Neural progenitor cell (in vitro differentiated cells): ENCODE measurements at regions not wholly inside any gene's neighbourhood (a gene's known extent, or its start where the extent isn't known, plus 50 kb on each side); places are given as distances from the start of the nearest gene placed in this dataset.

Experiments used
- DNase-seq: peaks from one replicate; pipeline ENCODE4 v3.0.0-alpha.2; 2016; ENCODE audit warnings: low spot score
- H2AFZ ChIP-seq: fragments of 200-600 bp; sonication (generic); replicated peaks from 2 replicates; pipeline ENCODE4 v1.6.1; 2016; ENCODE audit warnings: antibody characterized with exemption
- H3F3A ChIP-seq: fragments of 200-600 bp; sonication (generic); 2 replicates; pipeline ENCODE4 v1.6.1; 2016; ENCODE audit warnings: antibody characterized with exemption, low read depth
- H3K27ac ChIP-seq: fragments of 200-600 bp; sonication (generic); 2 replicates; pipeline ENCODE4 v1.5.1; 2016; ENCODE audit warnings: mild to moderate bottlenecking
- H3K27me3 ChIP-seq: fragments of 200-600 bp; sonication (generic); 2 replicates; pipeline ENCODE4 v1.6.1; 2016; ENCODE audit warnings: mild to moderate bottlenecking, moderate library complexity
- H3K36me3 ChIP-seq: fragments of 200-600 bp; sonication (generic); 2 replicates; pipeline ENCODE4 v1.5.1; 2016
- H3K4me1 ChIP-seq: fragments of 200-600 bp; sonication (generic); 2 replicates; pipeline ENCODE4 v1.6.1; 2016; ENCODE audit warnings: mixed run types
- H3K4me2 ChIP-seq: fragments of 200-600 bp; sonication (generic); 2 replicates; pipeline ENCODE4 v1.6.1; 2016
- H3K4me3 ChIP-seq: fragments of 200-600 bp; sonication (generic); 2 replicates; pipeline ENCODE4 v1.5.1; 2016
- H3K79me2 ChIP-seq: fragments of 200-600 bp; sonication (generic); 2 replicates; pipeline ENCODE4 v1.6.1; 2016; ENCODE audit warnings: low read depth
- H3K9ac ChIP-seq: fragments of 200-600 bp; sonication (generic); 2 replicates; pipeline ENCODE4 v1.6.1; 2016
- H3K9me3 ChIP-seq: fragments of 200-600 bp; sonication (generic); 2 replicates; pipeline ENCODE4 v1.5.1; 2016; ENCODE audit warnings: low read depth
- H4K20me1 ChIP-seq: fragments of 200-600 bp; sonication (generic); 2 replicates; pipeline ENCODE4 v1.6.1; 2016; ENCODE audit warnings: low read depth
- H3K27ac Mint-ChIP-seq: 3 replicates; pipeline ENCODE4 v1.8.0; 2021; ENCODE audit warnings: mixed read lengths
- H3K27me3 Mint-ChIP-seq: 2 replicates; pipeline ENCODE4 v1.8.0; 2022; ENCODE audit warnings: low read depth, mild to moderate bottlenecking, inconsistent platforms, moderate library complexity, mixed read lengths; ENCODE audit not compliant: insufficient read depth
- H3K36me3 Mint-ChIP-seq: 3 replicates; pipeline ENCODE4 v1.8.0; 2021; ENCODE audit warnings: mixed read lengths
- H3K4me1 Mint-ChIP-seq: 3 replicates; pipeline ENCODE4 v1.8.0; 2021; ENCODE audit warnings: mixed read lengths
- H3K4me3 Mint-ChIP-seq: 3 replicates; pipeline ENCODE4 v1.8.0; 2021; ENCODE audit warnings: mild to moderate bottlenecking, moderate library complexity, mixed read lengths
- H3K9me3 Mint-ChIP-seq: 3 replicates; pipeline ENCODE4 v1.8.0; 2020; ENCODE audit warnings: mixed read lengths
- EZH2 ChIP-seq: fragments of 200-600 bp; sonication (generic); IDR thresholded peaks from 2 replicates; pipeline ENCODE4 v1.6.1; 2017; ENCODE audit warnings: antibody characterized with exemption, mild to moderate bottlenecking, moderate library complexity
- EZH2phosphoT487 ChIP-seq: fragments of 200-600 bp; sonication (generic); IDR thresholded peaks from 2 replicates; pipeline ENCODE4 v1.6.1; 2017; ENCODE audit warnings: antibody characterized with exemption
- TF ChIP-seq, protein P1 (sequence below): fragments of 200-600 bp; sonication (generic); IDR thresholded peaks from 2 replicates; pipeline ENCODE4 v1.5.1; 2017; ENCODE audit warnings: antibody characterized with exemption, mild to moderate bottlenecking

DNA sequence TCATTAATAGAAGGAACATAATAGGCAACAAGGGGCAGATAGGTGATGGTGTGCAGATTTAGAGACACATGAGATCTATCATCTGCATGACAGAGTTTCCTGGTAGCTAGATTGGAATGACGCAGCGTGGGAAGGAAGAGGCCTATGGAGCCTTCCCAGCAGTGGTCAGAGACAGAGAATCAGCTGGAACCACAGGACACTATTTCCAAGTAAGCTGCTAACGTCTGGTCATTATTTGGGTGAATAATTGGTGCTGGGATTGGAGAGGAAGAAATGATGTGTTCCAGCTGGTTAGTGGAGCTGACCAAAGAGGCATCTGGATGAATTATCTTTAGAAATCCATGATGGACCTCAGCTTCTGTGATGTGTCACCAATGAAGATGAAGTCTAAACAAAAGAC, 91.2 kb upstream of the PRR16 start:
- H3K27ac ChIP-seq = no peak overlapping the region
- Mint-ChIP-seq H3K9me3 (peaks cover 4% of the 10 kb centered on the region), H3K4me1 (no peaks in the 10 kb centered on the region), H3K36me3 (no peaks in the 10 kb centered on the region), H3K4me3 (no peak overlapping the region), H3K27me3 (no peaks in the 10 kb centered on the region), H3K27ac (no peak overlapping the region)
- no peaks in the 10 kb centered on the region for H3F3A ChIP-seq
- TF ChIP-seq, protein P1, sequence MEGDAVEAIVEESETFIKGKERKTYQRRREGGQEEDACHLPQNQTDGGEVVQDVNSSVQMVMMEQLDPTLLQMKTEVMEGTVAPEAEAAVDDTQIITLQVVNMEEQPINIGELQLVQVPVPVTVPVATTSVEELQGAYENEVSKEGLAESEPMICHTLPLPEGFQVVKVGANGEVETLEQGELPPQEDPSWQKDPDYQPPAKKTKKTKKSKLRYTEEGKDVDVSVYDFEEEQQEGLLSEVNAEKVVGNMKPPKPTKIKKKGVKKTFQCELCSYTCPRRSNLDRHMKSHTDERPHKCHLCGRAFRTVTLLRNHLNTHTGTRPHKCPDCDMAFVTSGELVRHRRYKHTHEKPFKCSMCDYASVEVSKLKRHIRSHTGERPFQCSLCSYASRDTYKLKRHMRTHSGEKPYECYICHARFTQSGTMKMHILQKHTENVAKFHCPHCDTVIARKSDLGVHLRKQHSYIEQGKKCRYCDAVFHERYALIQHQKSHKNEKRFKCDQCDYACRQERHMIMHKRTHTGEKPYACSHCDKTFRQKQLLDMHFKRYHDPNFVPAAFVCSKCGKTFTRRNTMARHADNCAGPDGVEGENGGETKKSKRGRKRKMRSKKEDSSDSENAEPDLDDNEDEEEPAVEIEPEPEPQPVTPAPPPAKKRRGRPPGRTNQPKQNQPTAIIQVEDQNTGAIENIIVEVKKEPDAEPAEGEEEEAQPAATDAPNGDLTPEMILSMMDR = no peak
- TF ChIP-seq EZH2 = no peak
- no peak for TF ChIP-seq EZH2phosphoT487
- H2AFZ ChIP-seq = no peak overlapping the region
- H3K9me3 ChIP-seq = no peaks in the 10 kb centered on the region
- DNase-seq = no peak
- no peaks in the 10 kb centered on the region for H3K4me1 ChIP-seq
- H3K79me2 ChIP-seq = no peaks in the 10 kb centered on the region
- H3K9ac ChIP-seq = no peak overlapping the region
- H3K36me3 ChIP-seq = no peaks in the 10 kb centered on the region
- H3K4me3 ChIP-seq = no peak overlapping the region
- no peaks in the 10 kb centered on the region for H3K27me3 ChIP-seq
- H4K20me1 ChIP-seq = no peaks in the 10 kb centered on the region
- no peak overlapping the region for H3K4me2 ChIP-seq

DNA sequence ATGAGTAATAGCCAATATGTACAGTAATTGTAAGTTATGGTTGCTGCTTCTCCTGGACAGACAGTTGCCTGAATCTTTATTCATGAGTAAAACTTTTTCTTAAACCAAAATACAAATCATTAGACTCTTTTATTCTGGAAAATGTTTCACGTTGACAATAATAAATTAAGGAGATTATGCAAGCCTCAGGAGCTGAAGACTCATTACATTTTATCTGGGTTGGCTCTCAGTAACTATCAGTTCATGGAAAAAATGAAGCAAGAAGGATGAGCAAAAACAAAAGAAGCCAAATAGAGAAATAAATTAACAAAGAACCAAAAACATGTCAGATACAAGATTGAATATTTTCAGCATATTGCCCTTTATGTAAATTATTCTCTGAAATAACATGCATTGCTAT, 88.9 kb upstream of the PRR16 start:
- H3K9ac ChIP-seq = no peak overlapping the region
- no peaks in the 10 kb centered on the region for H3K9me3 ChIP-seq
- no peak overlapping the region for H3K4me3 ChIP-seq
- H3F3A ChIP-seq = no peaks in the 10 kb centered on the region
- no peak overlapping the region for H3K4me2 ChIP-seq
- H3K9me3 Mint-ChIP-seq = peaks cover 14% of the 10 kb centered on the region
- no peaks in the 10 kb centered on the region for H3K27me3 Mint-ChIP-seq
- DNase-seq = no peak
- TF ChIP-seq EZH2phosphoT487 (no peak), EZH2 (no peak)
- TF ChIP-seq, protein P1 = no peak
- no peak overlapping the region for H2AFZ ChIP-seq
- no peaks in the 10 kb centered on the region for H3K36me3 ChIP-seq
- no peaks in the 10 kb centered on the region for H3K27me3 ChIP-seq
- no peaks in the 10 kb centered on the region for H3K36me3 Mint-ChIP-seq
- H3K4me1 Mint-ChIP-seq = no peaks in the 10 kb centered on the region
- no peaks in the 10 kb centered on the region for H3K79me2 ChIP-seq
- no peak overlapping the region for H3K27ac ChIP-seq
- H3K4me3 Mint-ChIP-seq = no peak overlapping the region
- H3K4me1 ChIP-seq = no peaks in the 10 kb centered on the region
- no peak overlapping the region for H3K27ac Mint-ChIP-seq
- no peaks in the 10 kb centered on the region for H4K20me1 ChIP-seq

DNA sequence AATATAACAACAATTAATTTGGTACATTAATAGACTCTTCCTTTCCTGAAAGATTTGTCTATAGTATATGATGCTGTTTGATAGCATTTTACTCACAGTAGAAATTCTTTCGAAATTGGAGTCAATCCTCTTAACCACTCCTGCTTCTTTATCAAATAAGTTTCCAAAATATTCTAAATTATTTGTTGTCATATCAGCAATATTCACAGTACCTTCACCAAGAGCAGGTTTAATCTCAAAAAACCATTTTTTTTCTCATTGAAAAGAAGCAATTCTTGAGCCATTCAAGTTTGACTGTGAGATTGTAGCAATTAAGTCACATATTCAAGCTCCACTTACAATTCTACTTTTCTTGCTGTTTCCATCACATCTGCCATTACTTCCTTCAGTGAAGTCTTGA, 83.5 kb upstream of the PRR16 start:
- Histone ChIP-seq H3K79me2 (no peaks in the 10 kb centered on the region), H3K4me2 (no peak overlapping the region), H3K4me3 (no peak overlapping the region), H3K9me3 (no peaks in the 10 kb centered on the region), H4K20me1 (no peaks in the 10 kb centered on the region), H3K4me1 (no peaks in the 10 kb centered on the region), H3K27me3 (no peaks in the 10 kb centered on the region), H3F3A (no peaks in the 10 kb centered on the region), H3K27ac (no peak overlapping the region), H2AFZ (no peak overlapping the region), H3K36me3 (no peaks in the 10 kb centered on the region), H3K9ac (no peak overlapping the region)
- DNase-seq = no peak
- Mint-ChIP-seq H3K36me3 (no peaks in the 10 kb centered on the region), H3K4me3 (no peak overlapping the region), H3K4me1 (no peaks in the 10 kb centered on the region), H3K27ac (no peak overlapping the region), H3K27me3 (no peaks in the 10 kb centered on the region), H3K9me3 (peaks cover 14% of the 10 kb centered on the region)
- TF ChIP-seq, protein P1 = no peak
- TF ChIP-seq EZH2 (no peak), EZH2phosphoT487 (no peak)

DNA sequence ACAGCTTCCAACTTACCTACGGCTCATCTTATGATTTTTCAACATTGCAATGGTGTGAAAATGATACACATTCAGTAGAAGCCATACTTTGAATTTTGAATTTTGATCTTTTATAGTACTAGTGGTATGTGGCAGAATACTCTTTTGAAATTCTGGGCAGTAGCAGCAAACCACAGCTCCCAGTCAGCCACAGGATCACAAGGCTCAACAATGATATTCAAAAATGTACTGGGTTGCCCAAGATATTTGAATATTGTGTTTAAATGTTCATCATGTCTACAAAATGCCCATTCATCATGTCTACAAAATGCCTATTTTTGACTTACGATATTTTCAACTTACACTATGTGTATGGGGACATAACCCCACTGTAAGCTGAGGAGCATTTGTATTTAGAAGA, 81.3 kb upstream of the PRR16 start:
- Histone ChIP-seq H3K27me3 (no peaks in the 10 kb centered on the region), H3K4me1 (no peaks in the 10 kb centered on the region), H3K4me3 (no peak overlapping the region), H3K36me3 (no peaks in the 10 kb centered on the region), H3F3A (no peaks in the 10 kb centered on the region), H3K9ac (no peak overlapping the region), H3K27ac (no peak overlapping the region), H3K4me2 (no peak overlapping the region), H3K79me2 (no peaks in the 10 kb centered on the region), H3K9me3 (no peaks in the 10 kb centered on the region), H4K20me1 (no peaks in the 10 kb centered on the region), H2AFZ (no peak overlapping the region)
- Mint-ChIP-seq H3K27me3 (no peaks in the 10 kb centered on the region), H3K9me3 (peaks cover 10% of the 10 kb centered on the region), H3K36me3 (no peaks in the 10 kb centered on the region), H3K4me3 (no peak overlapping the region), H3K4me1 (no peaks in the 10 kb centered on the region), H3K27ac (no peak overlapping the region)
- TF ChIP-seq, protein P1 = no peak
- TF ChIP-seq EZH2 (no peak), EZH2phosphoT487 (no peak)
- no peak for DNase-seq
